ENCODE measurements at regions not wholly inside any gene's neighbourhood (a gene's known extent, or its start where the extent isn't known, plus 50 kb on each side); places are given as distances from the start of the nearest gene placed in this dataset.
"Not testable (repeated sequence)": the region's sequence is repeated elsewhere in the genome, so short reads cannot be mapped to it uniquely, and the experiment has no call there.

DNA sequence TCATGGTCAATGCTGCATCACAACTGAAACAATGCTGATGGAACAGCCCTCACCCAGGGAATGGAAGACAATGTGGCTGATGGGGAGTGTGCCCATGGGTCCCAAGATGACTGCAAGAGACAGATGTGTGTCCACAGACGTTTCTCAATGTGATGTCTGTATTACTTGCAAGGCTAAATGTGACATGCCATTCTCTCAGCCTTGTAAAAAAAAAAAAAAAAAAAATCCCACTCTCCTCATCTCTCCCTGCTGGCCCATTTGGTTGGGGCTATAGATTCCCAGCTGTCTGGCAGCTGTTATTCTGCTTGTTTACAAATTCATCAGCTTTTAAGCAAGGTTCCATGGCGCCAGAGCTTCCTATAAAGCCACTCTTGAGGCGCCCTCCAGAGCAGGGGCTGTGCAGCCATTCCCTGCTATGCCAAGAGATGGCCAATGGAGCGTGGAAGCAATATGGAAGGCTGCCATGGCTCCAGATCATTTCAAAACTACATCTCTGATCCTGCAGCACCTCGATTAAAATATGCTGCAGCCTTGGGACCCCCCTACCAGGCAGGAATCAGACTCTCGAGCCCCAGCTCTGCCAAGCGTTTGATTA, 294.8 kb downstream of the FOXO1 start:
- no peak overlapping the region for H3K27ac ChIP-seq
- TF ChIP-seq CTCF (conservative IDR thresholded peaks at IDR 0.05) = no peak

- H3K27ac ChIP-seq = not testable (repeated sequence)
Measured at GRCh38 chr13:40373608-40374007, 292.8 kb downstream of the FOXO1 start.

GRCh38 chr13:40375489-40376171, 290.8 kb downstream of the FOXO1 start:
- no peak overlapping the region for H3K27ac ChIP-seq
- TF ChIP-seq CTCF (conservative IDR thresholded peaks at IDR 0.05) = no peak

GRCh38 chr13:40376296-40376849, 290.1 kb downstream of the FOXO1 start:
- no peak overlapping the region for H3K27ac ChIP-seq

GRCh38 chr13:40376867-40377535, 289.4 kb downstream of the FOXO1 start:
- no peak for TF ChIP-seq CTCF (conservative IDR thresholded peaks at IDR 0.05)

More at GRCh38 chr13:40376296-40376849, 290.1 kb downstream of the FOXO1 start:
- TF ChIP-seq CTCF (conservative IDR thresholded peaks at IDR 0.05) = no peak

DNA sequence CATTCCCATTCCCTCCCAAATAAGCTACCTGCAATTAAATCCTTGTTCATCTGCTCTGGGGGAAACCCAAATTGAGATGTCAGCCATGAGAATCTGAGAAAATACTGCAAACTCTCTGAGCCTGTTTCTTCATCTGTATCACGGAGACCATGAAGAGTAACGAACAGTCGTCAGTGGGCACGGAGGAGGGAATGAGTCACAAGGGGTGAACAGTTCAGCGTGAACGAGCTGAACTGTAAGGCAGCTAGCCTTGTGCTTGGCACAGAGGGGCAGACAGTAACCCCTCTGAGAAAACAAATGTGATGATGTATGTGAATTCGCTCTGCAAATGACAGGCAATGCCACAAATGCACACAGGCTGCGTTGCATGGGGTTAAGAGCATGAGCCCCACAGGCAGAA, 288.7 kb downstream of the FOXO1 start:
- no peak overlapping the region for H3K27ac ChIP-seq
- TF ChIP-seq CTCF (conservative IDR thresholded peaks at IDR 0.05) = no peak

More at GRCh38 chr13:40376867-40377535, 289.4 kb downstream of the FOXO1 start:
- no peak overlapping the region for H3K27ac ChIP-seq

- H3K27ac ChIP-seq = no peak overlapping the region
- no peak for TF ChIP-seq CTCF (conservative IDR thresholded peaks at IDR 0.05)
Measured at GRCh38 chr13:40379196-40379595, 287.2 kb downstream of the FOXO1 start.

Data from VCaP (cell line).